DND-41 (cell line): ENCODE measurements at regions not wholly inside any gene's neighbourhood (a gene's known extent, or its start where the extent isn't known, plus 50 kb on each side); places are given as distances from the start of the nearest gene placed in this dataset.

Source experiments
- ATAC-seq: fragments of 200-7000 bp; cut with Tn5 transposase; 3 replicates; pipeline ENCODE4 v1.9.1; 2021; ENCODE audit warnings: low read depth; ENCODE audit not compliant: insufficient read depth
- DNase-seq: peaks from one replicate; pipeline ENCODE4 v3.0.0-alpha.2; 2020
- H2AFZ ChIP-seq: 2 replicates; pipeline ENCODE4 v1.6.0; 2012; ENCODE audit warnings: low read depth, low read length
- H3K27ac ChIP-seq: 2 replicates; pipeline ENCODE4 v1.5.1; 2012; ENCODE audit warnings: low read length, inconsistent platforms
- H3K27me3 ChIP-seq: fragments of 200-600 bp; sonication (generic); 2 replicates; pipeline ENCODE4 v1.6.0; 2012; ENCODE audit warnings: low read length, mild to moderate bottlenecking, inconsistent platforms; ENCODE audit not compliant: insufficient read depth, poor library complexity
- H3K36me3 ChIP-seq: 2 replicates; pipeline ENCODE4 v1.5.1; 2012; ENCODE audit warnings: low read length, inconsistent platforms; ENCODE audit not compliant: insufficient read depth
- H3K4me1 ChIP-seq: 2 replicates; pipeline ENCODE4 v1.5.1; 2012; ENCODE audit warnings: mild to moderate bottlenecking, low read length; ENCODE audit not compliant: insufficient read depth
- H3K4me2 ChIP-seq: 2 replicates; pipeline ENCODE4 v1.6.0; 2012; ENCODE audit warnings: mild to moderate bottlenecking, moderate library complexity, low read length, inconsistent platforms; ENCODE audit not compliant: insufficient read depth
- H3K4me3 ChIP-seq, 2 experiments: fragments of 200-600 bp in 1 of 2; shearing (Covaris generic) in 1 of 2; 2 replicates each; pipeline ENCODE4 v1.5.1; 2012 to 2016; ENCODE audit warnings: inconsistent platforms in 2 of 2, low read length in 2 of 2, mild to moderate bottlenecking in 2 of 2, low read depth in 1 of 2, moderate library complexity in 1 of 2
- H3K79me2 ChIP-seq: 2 replicates; pipeline ENCODE4 v1.6.0; 2012; ENCODE audit warnings: low read length, inconsistent platforms; ENCODE audit not compliant: insufficient read depth
- H3K9ac ChIP-seq: 2 replicates; pipeline ENCODE4 v1.6.0; 2012; ENCODE audit warnings: low read depth, mild to moderate bottlenecking, inconsistent platforms, low read length, moderate library complexity
- H3K9me3 ChIP-seq: 2 replicates; pipeline ENCODE4 v1.5.1; 2012; ENCODE audit warnings: low read length, moderate library complexity, mild to moderate bottlenecking, inconsistent platforms; ENCODE audit not compliant: insufficient read depth, severe bottlenecking
- H4K20me1 ChIP-seq: 2 replicates; pipeline ENCODE4 v1.6.0; 2012; ENCODE audit warnings: low read length; ENCODE audit not compliant: insufficient read depth
- EZH2 ChIP-seq: IDR thresholded peaks from 3 replicates; pipeline ENCODE4 v1.6.1; 2012; ENCODE audit warnings: borderline replicate concordance, low read depth, mild to moderate bottlenecking, moderate library complexity, low read length, inconsistent platforms; ENCODE audit not compliant: severe bottlenecking
- TF ChIP-seq, protein P1 (sequence below): IDR thresholded peaks from 2 replicates; pipeline ENCODE4 v1.5.1; 2012; ENCODE audit warnings: borderline replicate concordance, low read length, moderate library complexity, mild to moderate bottlenecking; ENCODE audit not compliant: poor library complexity, severe bottlenecking; ENCODE audit errors: extremely low read depth

DNA sequence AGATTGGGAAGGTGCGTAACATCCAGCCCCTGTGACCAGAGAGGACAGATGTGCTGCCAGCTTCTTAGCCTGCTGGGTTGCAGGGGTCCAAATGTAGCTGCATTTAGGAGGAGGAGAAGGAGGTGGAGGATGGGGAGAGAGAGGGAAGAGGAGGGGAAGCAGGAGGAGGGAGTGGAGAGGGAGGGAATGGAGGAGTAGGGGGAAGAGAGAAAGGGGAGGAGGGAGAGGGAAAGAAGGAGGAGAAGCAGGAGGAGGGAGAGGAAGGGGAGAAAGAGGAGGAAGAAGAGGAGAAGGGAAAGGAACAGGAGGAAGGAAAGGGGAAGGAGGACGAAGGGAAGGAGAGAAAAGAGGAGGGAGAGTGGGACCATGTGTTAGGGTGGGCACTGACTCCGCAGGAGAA lies 108.6 kb downstream of the ABCC12 start:
- TF ChIP-seq, protein P1, sequence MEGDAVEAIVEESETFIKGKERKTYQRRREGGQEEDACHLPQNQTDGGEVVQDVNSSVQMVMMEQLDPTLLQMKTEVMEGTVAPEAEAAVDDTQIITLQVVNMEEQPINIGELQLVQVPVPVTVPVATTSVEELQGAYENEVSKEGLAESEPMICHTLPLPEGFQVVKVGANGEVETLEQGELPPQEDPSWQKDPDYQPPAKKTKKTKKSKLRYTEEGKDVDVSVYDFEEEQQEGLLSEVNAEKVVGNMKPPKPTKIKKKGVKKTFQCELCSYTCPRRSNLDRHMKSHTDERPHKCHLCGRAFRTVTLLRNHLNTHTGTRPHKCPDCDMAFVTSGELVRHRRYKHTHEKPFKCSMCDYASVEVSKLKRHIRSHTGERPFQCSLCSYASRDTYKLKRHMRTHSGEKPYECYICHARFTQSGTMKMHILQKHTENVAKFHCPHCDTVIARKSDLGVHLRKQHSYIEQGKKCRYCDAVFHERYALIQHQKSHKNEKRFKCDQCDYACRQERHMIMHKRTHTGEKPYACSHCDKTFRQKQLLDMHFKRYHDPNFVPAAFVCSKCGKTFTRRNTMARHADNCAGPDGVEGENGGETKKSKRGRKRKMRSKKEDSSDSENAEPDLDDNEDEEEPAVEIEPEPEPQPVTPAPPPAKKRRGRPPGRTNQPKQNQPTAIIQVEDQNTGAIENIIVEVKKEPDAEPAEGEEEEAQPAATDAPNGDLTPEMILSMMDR: no peak
- TF ChIP-seq EZH2: no peak
- Histone ChIP-seq H3K4me2 (no peak overlapping the region), H4K20me1 (no peaks in the 10 kb centered on the region), H3K4me3 (no peak overlapping the region), H3K9me3 (no peaks in the 10 kb centered on the region), H3K27me3 (no peaks in the 10 kb centered on the region), H2AFZ (no peak overlapping the region), H3K4me1 (no peaks in the 10 kb centered on the region), H3K36me3 (no peaks in the 10 kb centered on the region), H3K9ac (no peak overlapping the region), H3K27ac (no peak overlapping the region), H3K79me2 (no peaks in the 10 kb centered on the region)
- no peak for DNase-seq
- ATAC-seq: no peak

DNA sequence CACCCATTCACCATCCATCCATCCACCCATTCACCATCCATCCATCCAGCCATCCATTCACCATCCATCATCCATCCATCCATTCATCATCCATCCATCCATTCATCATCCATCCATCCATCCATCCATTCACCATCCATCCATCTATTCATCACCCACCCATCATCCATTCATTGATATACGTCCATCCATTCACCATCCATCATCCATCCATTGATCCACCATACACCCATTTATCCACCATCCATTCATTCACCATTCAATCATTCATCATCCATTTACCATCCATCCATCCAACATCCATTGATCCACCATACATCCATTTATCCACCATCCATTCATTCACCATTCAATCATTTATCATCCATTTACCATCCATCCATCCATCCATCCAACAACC lies 111.7 kb downstream of the ABCC12 start:
- TF ChIP-seq EZH2: no peak
- TF ChIP-seq, protein P1: no peak
- H3K4me1 ChIP-seq: no peaks in the 10 kb centered on the region
- no peak for ATAC-seq
- H3K4me2 ChIP-seq: no peak overlapping the region
- no peaks in the 10 kb centered on the region for H3K36me3 ChIP-seq
- no peaks in the 10 kb centered on the region for H3K27me3 ChIP-seq
- no peak overlapping the region for H2AFZ ChIP-seq
- H3K9ac ChIP-seq: no peak overlapping the region
- no peaks in the 10 kb centered on the region for H3K9me3 ChIP-seq
- no peaks in the 10 kb centered on the region for H4K20me1 ChIP-seq
- H3K79me2 ChIP-seq: no peaks in the 10 kb centered on the region
- DNase-seq: no peak
- H3K27ac ChIP-seq: no peak overlapping the region
- H3K4me3 ChIP-seq: no peak overlapping the region

DNA sequence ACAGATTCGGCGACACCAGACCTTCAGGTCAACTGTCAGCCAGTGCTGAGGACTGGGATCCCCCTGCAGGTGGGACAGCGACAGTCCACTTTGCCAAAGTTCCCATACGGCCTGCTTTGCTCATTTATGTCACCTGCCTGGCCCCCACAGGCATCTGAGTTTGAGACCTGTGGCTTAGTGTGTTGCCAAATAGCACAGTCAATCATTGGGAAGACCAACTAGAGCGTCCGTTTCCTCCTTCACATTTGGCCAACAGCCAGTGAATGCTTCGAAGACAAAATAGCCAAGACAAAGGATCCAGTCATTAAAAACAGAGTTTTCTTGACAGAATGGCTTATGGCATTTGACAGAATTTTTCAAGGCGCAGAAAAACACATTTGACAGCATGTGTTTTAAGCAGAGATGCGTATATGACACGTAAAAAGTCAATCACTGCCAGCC lies 113.8 kb downstream of the ABCC12 start:
- Histone ChIP-seq H3K27me3 (no peaks in the 10 kb centered on the region), H4K20me1 (no peaks in the 10 kb centered on the region), H3K27ac (no peak overlapping the region), H3K4me3 (no peak overlapping the region), H2AFZ (no peak overlapping the region), H3K9ac (no peak overlapping the region), H3K36me3 (no peaks in the 10 kb centered on the region), H3K79me2 (no peaks in the 10 kb centered on the region), H3K9me3 (no peaks in the 10 kb centered on the region), H3K4me2 (no peak overlapping the region), H3K4me1 (no peaks in the 10 kb centered on the region)
- ATAC-seq: no peak
- TF ChIP-seq EZH2: no peak
- TF ChIP-seq, protein P1: peak; percentile 8
- DNase-seq: no peak

DNA sequence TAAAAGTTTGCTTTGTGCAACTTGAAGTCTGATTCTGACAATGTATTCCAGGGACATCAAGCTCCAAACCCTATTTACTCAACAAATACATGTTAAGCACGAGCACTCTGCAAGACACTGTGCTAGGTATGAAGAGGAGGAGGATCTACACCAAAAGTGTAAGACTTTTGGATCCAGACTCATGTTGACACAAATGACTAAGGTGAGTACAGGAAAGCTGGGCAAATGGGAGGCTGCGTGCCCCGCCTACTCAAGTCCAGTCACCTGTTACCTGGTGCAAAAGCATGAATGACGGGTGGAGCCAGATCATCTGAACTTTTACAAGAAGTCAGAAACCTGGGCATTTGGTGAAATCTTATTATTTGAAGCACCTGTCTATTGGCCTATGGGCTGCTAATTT lies 120.7 kb downstream of the ABCC12 start:
- H3K27ac ChIP-seq: no peak overlapping the region
- H2AFZ ChIP-seq: no peak overlapping the region
- H3K27me3 ChIP-seq: peaks cover 3% of the 10 kb centered on the region
- TF ChIP-seq EZH2: no peak
- TF ChIP-seq, protein P1: no peak
- no peaks in the 10 kb centered on the region for H3K9me3 ChIP-seq
- H3K79me2 ChIP-seq: no peaks in the 10 kb centered on the region
- no peak overlapping the region for H3K4me2 ChIP-seq
- H3K9ac ChIP-seq: no peak overlapping the region
- H3K4me1 ChIP-seq: no peaks in the 10 kb centered on the region
- DNase-seq (no peak), ATAC-seq (no peak)
- no peak overlapping the region for H3K4me3 ChIP-seq
- no peaks in the 10 kb centered on the region for H3K36me3 ChIP-seq
- no peaks in the 10 kb centered on the region for H4K20me1 ChIP-seq
